ENCODE measurements at regions not wholly inside any gene's neighbourhood (a gene's known extent, or its start where the extent isn't known, plus 50 kb on each side); places are given as distances from the start of the nearest gene placed in this dataset.
"Not testable (repeated sequence)": the region's sequence is repeated elsewhere in the genome, so short reads cannot be mapped to it uniquely, and the experiment has no call there.

DNA sequence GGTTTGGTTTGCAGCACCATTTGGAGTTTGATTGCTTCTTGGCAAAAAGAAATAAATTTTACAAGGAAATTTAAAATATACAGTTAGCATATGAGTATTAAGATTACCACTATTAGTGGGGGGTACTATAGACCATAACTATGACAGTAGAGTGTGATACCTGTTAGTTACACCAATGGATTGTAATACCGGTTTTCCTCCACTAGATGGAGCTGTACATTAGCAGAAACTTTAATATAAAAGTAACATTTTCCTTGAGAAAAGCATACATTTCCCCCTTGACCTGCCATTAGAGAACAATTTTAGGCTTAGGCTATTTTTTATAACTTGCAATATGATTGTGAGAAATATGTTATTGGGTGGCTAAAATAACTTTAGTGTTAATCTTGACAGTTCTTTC lies 163.9 kb upstream of the TGIF2LX start:
- H4K5ac ChIP-seq (ENCODE audit: insufficient read length, low read depth, low read length); H3K27ac ChIP-seq (ENCODE audit: insufficient read length, low read depth, low read length); H4K8ac ChIP-seq (replicated peaks; ENCODE audit: insufficient read length, low read depth, low read length); H3K9ac ChIP-seq (ENCODE audit: extremely low read depth, insufficient read length, low read length); H4K20me1 ChIP-seq (ENCODE audit: control insufficient read depth, insufficient read depth, insufficient read length); H3K4ac ChIP-seq (ENCODE audit: low read depth, low read length); H3K14ac ChIP-seq (ENCODE audit: insufficient read depth, low read length); H2BK120ac ChIP-seq (ENCODE audit: low read depth, low read length, poor library complexity, severe bottlenecking); H3K4me2 ChIP-seq (ENCODE audit: insufficient read depth, insufficient read length, low read length); H2BK15ac ChIP-seq (ENCODE audit: low read depth, low read length); H3K4me1 Mint-ChIP-seq; H3K56ac ChIP-seq (ENCODE audit: insufficient read length, low read depth, low read length); H3K23me2 ChIP-seq (ENCODE audit: insufficient read length, low read depth, low read length, poor library complexity, severe bottlenecking); H4K91ac ChIP-seq (ENCODE audit: insufficient read length, low read depth, low read length); H3K27ac Mint-ChIP-seq; H2BK20ac ChIP-seq (ENCODE audit: low read depth, low read length, poor library complexity, severe bottlenecking); H3K79me2 ChIP-seq (ENCODE audit: insufficient read depth, low read length); H2BK5ac ChIP-seq (ENCODE audit: insufficient read length, low read length); H2AFZ ChIP-seq (ENCODE audit: low read length); DNase-seq; H3K27me3 Mint-ChIP-seq (ENCODE audit: low read depth); H2BK12ac ChIP-seq (ENCODE audit: insufficient read length, low read depth, low read length); H3K27me3 ChIP-seq (ENCODE audit: insufficient read depth, low read length); H2AK5ac ChIP-seq (ENCODE audit: insufficient read length, low read length); H3T11ph ChIP-seq (ENCODE audit: low read length); H3K79me1 ChIP-seq (ENCODE audit: insufficient read depth, low read depth, low read length, poor library complexity, severe bottlenecking); H3K4me3 Mint-ChIP-seq; H3K4me1 ChIP-seq (ENCODE audit: insufficient read depth, low read length); H3K18ac ChIP-seq (ENCODE audit: insufficient read length, low read depth, low read length); H3K23ac ChIP-seq (ENCODE audit: insufficient read length, low read depth, low read length): not testable (repeated sequence)
- no CpG with 5 or more reads among the region's 1 CpG for WGBS (ENCODE audit: extremely low coverage, insufficient read length, low lambda C conversion rate)
- peaks cover 18 to 58% (median 46%) of the 10 kb centered on the region in 3 experiments for H3K36me3 Mint-ChIP-seq (ENCODE audit: insufficient read depth in 1 of 3, low read depth in 3 of 3)
- TF ChIP-seq, protein P1, sequence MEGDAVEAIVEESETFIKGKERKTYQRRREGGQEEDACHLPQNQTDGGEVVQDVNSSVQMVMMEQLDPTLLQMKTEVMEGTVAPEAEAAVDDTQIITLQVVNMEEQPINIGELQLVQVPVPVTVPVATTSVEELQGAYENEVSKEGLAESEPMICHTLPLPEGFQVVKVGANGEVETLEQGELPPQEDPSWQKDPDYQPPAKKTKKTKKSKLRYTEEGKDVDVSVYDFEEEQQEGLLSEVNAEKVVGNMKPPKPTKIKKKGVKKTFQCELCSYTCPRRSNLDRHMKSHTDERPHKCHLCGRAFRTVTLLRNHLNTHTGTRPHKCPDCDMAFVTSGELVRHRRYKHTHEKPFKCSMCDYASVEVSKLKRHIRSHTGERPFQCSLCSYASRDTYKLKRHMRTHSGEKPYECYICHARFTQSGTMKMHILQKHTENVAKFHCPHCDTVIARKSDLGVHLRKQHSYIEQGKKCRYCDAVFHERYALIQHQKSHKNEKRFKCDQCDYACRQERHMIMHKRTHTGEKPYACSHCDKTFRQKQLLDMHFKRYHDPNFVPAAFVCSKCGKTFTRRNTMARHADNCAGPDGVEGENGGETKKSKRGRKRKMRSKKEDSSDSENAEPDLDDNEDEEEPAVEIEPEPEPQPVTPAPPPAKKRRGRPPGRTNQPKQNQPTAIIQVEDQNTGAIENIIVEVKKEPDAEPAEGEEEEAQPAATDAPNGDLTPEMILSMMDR (conservative IDR thresholded peaks at IDR 0.05), result peak; percentile 71
- H3K9me3 ChIP-seq (ENCODE audit: control insufficient read depth, low read depth, low read length), result peaks cover 11% of the 10 kb centered on the region
- peaks cover 45 to 50% of the 10 kb centered on the region in 2 experiments for H3K9me3 Mint-ChIP-seq

All from H9 (cell line).